ENCODE measurements at regions not wholly inside any gene's neighbourhood (a gene's known extent, or its start where the extent isn't known, plus 50 kb on each side); places are given as distances from the start of the nearest gene placed in this dataset.

GRCh38 chr17:83180264-83180995 lies 101.0 kb downstream of the METRNL start:
- WGBS, 2 donors = 96% methylated on average over 23 to 25 of the region's 25 CpGs
- Histone ChIP-seq H3K4me1 (peaks cover 6% of the 10 kb centered on the region), H3K9me3 (no peaks in the 10 kb centered on the region), H3K36me3 (ENCODE audit: low read depth, missing control alignments) (no peaks in the 10 kb centered on the region), H3K27ac (no peak overlapping the region), H3K27me3 (no peaks in the 10 kb centered on the region), H3K4me3 (no peak overlapping the region)
- TF ChIP-seq CTCF (IDR thresholded peaks at IDR 0.05) = no peak
- no peak for TF ChIP-seq POLR2A (IDR thresholded peaks at IDR 0.05)
- no peak for DNase-seq
- intact Hi-C loops (cut with DNase I; ENCODE audit: low total_unique reads) = no loop called here

DNA sequence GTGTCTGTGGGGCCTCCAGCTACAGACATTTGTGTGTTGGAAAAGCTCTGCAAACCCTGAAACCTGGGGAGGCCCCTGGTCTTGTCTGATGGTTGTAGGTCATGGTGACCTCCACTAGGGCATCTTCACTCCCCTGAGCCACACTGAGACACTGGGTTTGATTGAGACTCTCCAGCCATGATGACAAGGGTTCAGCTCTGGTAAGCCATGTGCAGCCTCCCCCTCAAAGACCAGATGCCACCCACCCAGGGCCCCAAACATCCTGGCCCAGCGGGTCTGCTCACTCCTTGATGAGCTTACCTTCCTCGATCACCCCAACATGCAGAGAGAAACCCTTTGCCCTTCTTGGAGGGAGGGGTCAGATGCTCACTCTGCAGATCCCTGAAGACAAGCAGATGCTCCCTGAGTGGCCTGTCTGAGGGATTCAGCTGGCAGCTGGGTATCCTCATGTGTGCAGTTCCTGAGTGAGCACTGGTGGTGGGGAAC lies 101.6 kb downstream of the METRNL start:
- H3K27ac ChIP-seq = no peak overlapping the region
- no peaks in the 10 kb centered on the region for H3K36me3 ChIP-seq (ENCODE audit: low read depth, missing control alignments)
- no peaks in the 10 kb centered on the region for H3K9me3 ChIP-seq
- DNase-seq = no peak
- peaks cover 6% of the 10 kb centered on the region for H3K4me1 ChIP-seq
- intact Hi-C loops (cut with DNase I; ENCODE audit: low total_unique reads) = no loop called here
- 100% methylated on average over 2 of the region's 2 CpGs; no CpG with 5 or more reads in 1 of the 2 donors for WGBS, 2 donors
- no peak overlapping the region for H3K4me3 ChIP-seq
- no peaks in the 10 kb centered on the region for H3K27me3 ChIP-seq
- TF ChIP-seq POLR2A (IDR thresholded peaks at IDR 0.05) (no peak), CTCF (IDR thresholded peaks at IDR 0.05) (no peak)

DNA sequence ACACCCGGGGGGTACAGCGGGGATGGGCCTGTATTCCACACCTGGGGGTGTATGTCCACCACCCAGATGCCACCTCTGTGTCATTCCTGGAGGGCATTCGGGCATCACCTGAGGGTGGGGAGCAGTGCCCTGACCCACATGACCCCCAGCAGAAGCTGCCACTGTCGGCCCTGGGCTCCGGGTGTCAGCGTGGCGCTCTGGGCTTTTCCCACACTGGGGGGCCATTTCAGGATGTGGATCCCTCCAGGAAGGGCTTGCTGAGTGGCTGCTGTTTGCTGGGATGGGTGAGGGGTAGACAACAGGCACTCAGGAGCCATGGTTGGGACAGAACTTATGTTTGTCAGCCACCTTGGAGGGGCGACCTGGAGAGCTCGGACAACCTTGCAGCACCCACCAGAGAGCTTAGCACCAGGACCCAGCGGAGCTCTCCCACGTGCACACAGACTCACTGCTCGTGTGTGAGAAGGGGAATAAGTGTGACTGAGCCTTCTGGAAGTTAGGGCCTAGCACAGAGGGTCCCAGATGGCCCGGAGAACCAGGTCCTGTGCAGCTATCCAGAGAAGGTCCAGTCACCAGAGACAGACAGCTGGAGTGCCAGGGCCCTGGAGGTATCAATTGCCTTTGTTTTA lies 102.7 kb downstream of the METRNL start:
- DNase-seq = no peak
- TF ChIP-seq CTCF (IDR thresholded peaks at IDR 0.05) = no peak
- no peak for TF ChIP-seq POLR2A (IDR thresholded peaks at IDR 0.05)
- peaks cover 6% of the 10 kb centered on the region for H3K4me1 ChIP-seq
- H3K9me3 ChIP-seq = no peaks in the 10 kb centered on the region
- intact Hi-C loops (cut with DNase I; ENCODE audit: low total_unique reads) = no loop called here
- no peaks in the 10 kb centered on the region for H3K27me3 ChIP-seq
- H3K36me3 ChIP-seq (ENCODE audit: low read depth, missing control alignments) = no peaks in the 10 kb centered on the region
- 83 to 88% methylated on average over 1 to 12 of the region's 13 CpGs for WGBS, 2 donors
- no peak overlapping the region for H3K4me3 ChIP-seq
- H3K27ac ChIP-seq = peak overlapping the region in 1 of 2 donors; percentile 3

GRCh38 chr17:83182620-83183101 lies 103.3 kb downstream of the METRNL start:
- 85 to 88% methylated on average over 12 to 14 of the region's 14 CpGs for WGBS, 2 donors
- H3K27ac ChIP-seq = peak overlapping the region in 1 of 2 donors; percentile 3
- peak; percentile 59 for DNase-seq

More at GRCh38 chr17:83182620-83183101, 103.3 kb downstream of the METRNL start:
- intact Hi-C loops (cut with DNase I; ENCODE audit: low total_unique reads) = no loop called here
- no peak overlapping the region for H3K4me3 ChIP-seq
- no peak for TF ChIP-seq POLR2A (IDR thresholded peaks at IDR 0.05)
- TF ChIP-seq CTCF (IDR thresholded peaks at IDR 0.05) = no peak
- no peaks in the 10 kb centered on the region for H3K36me3 ChIP-seq (ENCODE audit: low read depth, missing control alignments)
- no peaks in the 10 kb centered on the region for H3K27me3 ChIP-seq
- no peaks in the 10 kb centered on the region for H3K9me3 ChIP-seq
- H3K4me1 ChIP-seq = peaks cover 6% of the 10 kb centered on the region
